NCI-H1436 (cell line): ENCODE measurements at regions not wholly inside any gene's neighbourhood (a gene's known extent, or its start where the extent isn't known, plus 50 kb on each side); places are given as distances from the start of the nearest gene placed in this dataset.
"Not testable (repeated sequence)": the region's sequence is repeated elsewhere in the genome, so short reads cannot be mapped to it uniquely, and the experiment has no call there.

ENCODE experiments used
- DNase-seq: peaks from one replicate; lab custom pipeline; 2025; lab: John Stamatoyannopoulos, UW

DNA sequence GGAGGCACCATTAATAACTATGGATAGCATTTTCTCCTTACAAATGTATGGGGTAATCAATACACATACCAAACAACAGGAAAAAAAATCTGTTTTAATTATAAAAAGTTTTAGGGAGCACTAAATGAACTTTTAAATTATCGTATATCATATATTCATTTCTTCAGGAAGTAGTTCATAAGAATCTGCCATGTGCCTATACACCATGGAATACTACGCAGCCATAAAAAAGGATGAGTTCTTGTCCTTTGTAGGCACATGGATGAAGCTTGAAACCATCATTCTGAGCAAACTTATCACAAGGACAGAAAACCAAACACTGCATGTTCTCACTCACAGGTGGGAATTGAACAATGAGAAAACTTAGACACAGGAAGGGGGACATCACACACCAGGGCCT, 162.1 kb upstream of the RASA1 start:
- no peak for DNase-seq

- DNase-seq, result no peak
Observed at GRCh38 chr5:87109746-87110145, 157.9 kb upstream of the RASA1 start.

DNA sequence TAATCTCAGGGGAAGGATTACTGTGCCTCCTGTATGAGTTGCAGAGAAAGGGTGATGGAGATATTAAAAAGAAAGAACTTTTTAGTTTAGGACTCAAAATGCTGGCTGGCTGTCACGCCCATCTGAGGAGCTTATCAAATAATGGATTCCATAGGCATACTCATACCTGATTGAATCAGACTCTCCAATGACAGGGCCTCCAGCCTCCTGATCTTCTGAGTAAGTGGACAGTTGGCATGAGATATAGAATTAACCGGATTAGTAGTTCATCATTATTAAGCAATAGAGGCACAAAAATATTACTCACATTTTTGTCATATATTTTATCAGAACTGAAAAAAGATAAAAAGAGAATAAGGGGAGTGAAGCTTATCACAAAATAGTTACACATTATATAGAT, 157.0 kb upstream of the RASA1 start:
- no peak for DNase-seq

- DNase-seq, result no peak
Observed at GRCh38 chr5:87113861-87114260, 153.8 kb upstream of the RASA1 start.

DNA sequence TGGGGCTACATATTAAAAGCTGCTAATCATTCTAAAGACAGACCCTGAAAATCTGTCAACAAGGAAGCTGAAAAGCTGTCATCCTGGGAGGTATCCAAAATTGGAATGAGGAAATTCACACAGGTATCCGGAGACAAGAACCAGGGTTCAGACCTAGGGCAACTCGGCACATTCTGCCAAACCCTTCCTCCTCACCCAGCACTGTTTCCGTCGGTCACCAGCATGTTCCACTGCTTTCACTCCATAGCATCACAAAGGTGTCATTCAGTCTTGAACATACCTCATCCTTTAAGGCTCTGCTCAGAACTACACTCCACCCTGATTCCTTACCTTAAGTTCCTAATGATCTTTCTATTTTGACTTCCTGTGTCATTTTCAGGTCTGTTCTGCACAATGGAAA, 153.1 kb upstream of the RASA1 start:
- no peak for DNase-seq

DNA sequence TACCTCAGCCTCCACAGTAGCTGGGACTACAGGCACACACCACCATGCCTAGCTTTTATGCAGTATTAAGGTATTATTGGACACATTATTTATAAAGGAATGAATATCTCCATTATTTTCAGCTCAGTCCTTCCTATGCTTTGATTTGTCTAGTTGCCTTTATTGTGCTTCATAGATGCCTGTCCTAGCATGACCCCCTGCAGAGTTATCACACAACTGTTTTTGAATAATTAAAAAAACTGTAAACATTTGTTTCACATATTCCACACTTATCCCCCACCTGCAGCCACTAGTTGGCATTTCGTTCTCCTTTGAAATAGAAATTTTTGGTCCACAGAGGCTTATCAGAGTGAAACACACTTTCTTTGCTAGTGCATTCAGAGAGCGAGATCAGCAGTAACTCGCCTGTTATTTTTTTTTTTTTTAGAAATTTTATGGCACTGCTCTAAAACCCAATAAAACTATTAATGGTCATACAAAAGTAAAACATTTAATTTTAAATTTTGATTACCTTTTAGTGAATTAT, 151.8 kb upstream of the RASA1 start:
- DNase-seq, result no peak

DNA sequence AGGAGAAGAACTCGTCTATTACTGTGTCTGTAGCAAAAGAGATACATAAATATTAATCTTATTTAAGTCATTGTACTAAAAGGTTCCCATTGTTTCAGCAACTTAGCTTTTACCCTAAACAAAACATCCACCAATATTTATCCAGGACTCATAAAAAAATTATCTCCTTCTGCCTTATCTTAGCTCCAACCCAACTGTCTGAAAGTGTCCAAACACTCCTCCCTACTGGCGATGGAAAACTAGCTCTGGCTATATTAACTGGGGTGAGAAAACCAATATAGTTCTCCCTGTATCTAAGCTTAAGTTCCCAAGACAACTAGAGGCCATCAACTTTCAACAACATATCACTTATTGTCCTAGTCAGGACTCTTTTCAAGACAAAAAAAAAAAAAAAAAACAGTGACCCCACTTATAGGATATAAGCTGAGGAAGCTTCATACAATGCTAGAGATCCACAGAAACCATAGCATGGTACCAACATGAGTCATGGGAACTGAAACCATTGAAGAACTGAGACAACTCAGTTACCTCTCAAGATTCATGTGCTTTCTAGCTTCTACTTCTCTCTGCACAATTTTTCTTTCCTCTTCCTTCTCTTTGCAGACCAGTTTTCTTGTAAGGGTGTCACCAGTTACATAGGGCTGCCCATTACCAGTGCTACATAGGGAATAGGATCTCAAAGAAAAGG, 150.7 kb upstream of the RASA1 start:
- DNase-seq, result no peak

DNA sequence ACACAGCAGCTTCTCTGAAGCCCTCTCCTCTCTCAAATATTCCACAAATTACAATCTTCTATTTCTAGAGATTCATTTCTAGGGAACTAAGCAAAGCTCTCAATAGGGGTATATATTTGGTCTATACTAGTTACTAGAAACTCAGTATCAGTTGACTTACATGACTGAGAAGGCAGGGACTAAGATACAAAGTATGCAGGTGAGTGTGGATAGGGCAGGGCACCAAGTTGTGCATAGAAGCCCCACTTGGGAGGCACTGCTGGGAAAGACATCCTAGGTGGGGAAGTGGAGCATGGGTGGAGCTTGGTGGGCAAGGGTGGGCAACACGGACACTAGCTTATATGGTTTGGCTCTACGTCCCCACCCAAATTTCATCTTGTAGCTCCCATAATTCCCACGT, 148.1 kb upstream of the RASA1 start:
- DNase-seq, result no peak

- no peak for DNase-seq
Observed at GRCh38 chr5:87120518-87121303, 147.0 kb upstream of the RASA1 start.

DNA sequence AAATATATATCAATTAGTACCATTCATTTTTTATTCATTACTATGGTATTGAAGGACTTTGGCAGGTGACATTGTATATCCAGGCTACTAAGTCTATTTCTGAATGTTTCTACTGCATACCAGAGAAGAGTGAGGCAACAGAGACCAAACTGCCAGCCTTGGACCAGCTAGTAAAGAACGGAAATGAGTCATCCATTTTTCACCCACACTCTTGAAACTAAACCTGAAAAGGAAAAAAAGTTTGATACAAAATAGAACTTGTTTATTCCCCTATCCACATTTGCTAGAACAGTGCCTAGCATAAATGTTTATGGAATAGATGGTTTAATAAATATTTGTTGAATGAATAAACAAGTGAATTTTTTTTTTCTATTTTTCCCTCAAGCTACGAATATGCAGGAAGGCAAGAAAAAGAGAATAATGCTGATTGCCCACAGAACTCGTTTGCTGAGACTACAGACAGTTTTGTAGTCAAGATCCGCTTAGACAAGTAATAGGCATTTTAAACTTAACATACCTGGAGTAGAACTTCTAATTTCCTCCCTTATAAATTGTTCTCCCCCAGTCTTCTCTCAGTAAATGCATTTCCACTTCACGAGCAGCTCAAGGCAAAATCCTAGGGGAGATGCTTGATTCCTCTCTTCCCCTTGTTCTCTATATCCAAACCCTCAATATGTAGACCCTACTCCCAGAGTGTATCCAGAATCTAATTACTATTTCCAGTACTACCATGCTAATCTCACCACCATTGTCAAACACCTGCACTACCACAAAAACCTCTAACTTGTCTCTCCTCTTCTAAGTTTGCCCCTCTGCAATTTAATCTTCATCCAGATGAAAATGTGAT, 146.2 kb upstream of the RASA1 start:
- DNase-seq, result no peak

DNA sequence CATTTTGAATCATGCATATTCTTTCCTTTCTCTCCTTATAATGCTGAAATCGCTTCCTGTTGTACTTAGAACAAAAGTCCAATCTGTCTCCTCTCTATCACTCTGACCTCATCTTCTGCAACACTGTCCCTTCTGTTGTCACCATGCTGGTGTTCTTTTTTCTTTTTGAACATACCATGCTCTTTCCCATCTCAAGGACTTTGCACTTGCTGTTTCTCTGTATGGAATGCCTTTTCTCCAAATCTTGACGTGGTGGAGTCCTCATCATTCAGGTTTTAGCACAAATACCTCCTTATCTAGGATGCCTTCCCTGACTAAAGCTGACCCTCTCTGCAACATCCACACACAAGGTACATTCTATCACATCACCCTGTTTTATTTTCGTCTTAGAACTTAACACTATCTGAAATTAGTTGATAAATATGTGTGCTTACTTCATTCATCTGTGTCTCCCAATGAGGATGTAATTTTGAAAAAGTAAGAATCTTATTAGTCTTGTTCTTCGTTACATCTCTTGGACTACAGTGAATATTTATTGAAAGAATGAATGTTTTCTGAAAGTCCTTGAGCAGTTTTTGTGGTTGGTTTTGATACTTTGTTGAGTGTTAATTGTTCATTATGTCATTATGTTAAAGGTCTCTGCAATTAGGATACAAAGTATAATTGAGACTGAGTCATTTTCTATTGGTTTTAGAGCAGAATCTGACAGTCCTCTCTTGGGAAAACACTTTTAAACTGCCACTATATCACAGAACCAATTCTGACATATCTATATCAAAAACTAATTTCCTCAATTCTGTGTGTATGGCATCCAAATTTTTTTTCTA, 145.3 kb upstream of the RASA1 start:
- no peak for DNase-seq

- no peak for DNase-seq
Observed at GRCh38 chr5:87125766-87126165, 141.9 kb upstream of the RASA1 start.

- DNase-seq, result no peak
Observed at GRCh38 chr5:87126869-87127268, 140.8 kb upstream of the RASA1 start.

DNA sequence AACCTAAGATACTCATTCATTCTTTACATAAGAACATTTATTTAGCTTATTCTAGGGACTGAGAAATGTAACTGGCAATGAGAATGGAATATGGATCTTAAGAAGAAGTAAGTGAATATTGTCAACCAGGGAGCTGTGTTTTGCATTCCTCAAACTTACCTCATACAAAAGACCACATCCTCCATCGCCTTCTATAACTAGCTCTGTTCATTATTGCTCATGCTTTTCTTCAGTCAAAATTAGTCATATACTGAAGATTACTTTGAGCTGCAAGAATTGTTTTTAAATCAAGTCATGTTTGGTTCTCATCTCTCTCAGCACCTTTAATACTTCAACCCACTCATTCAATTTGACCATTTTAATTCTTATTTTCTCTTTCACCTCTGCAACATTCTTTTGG, 140.3 kb upstream of the RASA1 start:
- DNase-seq, result no peak

DNA sequence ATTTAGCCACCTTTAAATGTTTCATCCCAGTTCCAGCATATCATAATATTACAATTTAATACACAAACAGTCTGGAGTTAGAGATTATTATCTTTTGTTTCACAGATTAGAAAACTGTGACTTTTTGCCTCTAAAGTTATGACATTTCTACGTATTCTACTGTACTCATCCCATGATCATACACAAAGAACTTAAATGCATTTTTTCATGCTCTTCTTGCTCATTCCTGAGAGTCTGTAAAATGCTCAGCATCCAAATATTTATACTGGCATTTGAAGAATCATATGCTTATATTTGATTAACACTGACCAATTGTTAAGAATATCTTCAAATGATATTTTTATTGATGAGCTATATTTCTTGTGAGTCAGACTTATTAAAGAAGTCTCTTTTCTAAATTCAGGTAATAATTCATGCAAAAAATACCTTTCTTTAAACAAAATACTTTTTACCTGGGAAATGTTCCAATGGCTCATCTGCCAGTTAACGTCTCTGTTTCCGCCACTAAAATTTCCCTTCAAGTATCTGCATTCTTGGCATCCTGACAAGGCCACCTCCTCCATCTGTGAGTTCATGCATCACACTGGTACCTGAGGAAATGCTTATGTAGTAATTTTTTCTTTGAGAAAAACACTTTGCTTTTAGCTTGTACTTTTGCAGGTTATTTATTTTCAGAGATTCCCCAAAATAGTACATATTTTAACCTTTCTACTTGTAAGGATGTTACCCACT, 139.6 kb upstream of the RASA1 start:
- DNase-seq, result no peak

DNA sequence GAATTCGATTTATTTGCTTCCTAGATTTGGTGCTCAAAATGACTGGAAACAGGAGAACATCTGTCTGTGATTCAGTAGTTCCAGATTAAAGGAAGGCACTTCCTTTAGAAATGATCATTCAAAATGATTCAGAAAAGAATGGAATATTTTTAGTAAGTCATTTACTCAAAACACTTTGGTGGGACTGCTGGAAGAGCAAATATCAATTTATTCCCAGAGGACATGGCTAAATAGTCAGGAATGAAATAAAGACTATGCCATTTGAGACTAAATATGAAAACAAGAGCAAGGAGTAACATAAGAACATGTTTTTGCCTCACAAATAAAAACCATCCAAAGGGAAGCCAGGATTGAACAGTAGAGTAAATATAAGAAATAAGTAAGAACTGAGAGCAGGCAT, 138.6 kb upstream of the RASA1 start:
- DNase-seq, result no peak

DNA sequence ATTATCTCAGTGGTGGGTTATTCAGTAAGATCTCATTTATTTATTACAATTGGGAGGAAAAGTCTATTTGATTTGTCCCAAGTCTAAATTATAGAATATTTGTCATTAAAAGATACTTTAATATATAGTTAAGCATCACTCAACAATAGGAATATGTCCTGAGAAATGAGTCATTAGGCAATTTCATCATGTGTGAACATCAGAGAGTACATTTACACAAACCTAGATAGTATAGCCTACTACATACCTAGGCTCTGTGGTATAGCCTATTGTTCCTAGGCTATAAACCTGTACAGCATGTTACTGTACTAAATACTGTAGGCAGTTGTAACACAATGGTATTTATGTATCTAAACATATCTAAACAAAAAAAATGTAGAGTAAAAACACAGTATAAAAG, 135.0 kb upstream of the RASA1 start:
- DNase-seq, result no peak

GRCh38 chr5:87134513-87134912, 133.2 kb upstream of the RASA1 start:
- DNase-seq, result not testable (repeated sequence)

DNA sequence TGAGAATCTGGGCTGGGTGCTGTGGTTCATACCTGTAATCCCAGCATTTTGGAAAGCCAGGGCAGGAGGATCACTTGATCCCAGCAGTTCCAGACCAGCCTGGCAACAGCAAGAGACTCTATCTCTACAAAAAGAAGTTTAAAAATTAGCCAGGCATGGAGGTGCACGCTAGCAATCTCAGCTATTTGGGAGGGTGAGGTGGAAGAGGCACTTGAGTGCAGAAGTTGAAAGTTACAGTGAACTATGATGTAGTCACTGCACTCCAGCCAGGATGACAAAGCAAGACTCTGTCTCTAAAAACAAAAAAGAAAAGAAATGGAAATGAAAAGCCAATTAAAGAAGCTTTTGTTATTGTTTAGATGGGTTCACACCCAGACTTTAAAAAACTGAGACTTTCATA, 131.6 kb upstream of the RASA1 start:
- no peak for DNase-seq

- no peak for DNase-seq
Observed at GRCh38 chr5:87136733-87137132, 130.9 kb upstream of the RASA1 start.

DNA sequence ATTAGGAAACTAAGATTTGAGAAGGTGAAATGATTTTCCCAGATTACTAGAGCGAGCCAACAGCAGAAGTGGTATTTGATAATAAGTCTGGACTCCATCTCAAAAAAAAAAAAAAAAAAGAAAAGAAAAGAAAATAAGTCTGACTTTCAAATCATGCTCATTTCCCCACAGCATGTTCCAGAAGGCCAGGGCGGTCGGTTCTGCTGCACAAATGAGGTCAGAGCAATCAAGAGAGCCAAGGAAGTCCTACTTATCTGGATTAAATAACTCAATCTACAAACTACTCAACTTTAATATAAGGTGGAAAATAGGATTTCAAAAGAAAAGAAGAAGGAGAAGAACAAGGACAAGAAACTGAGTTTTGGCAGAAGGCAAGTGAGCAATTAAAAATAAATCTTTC, 130.4 kb upstream of the RASA1 start:
- DNase-seq, result no peak
